ENCODE measurements at regions not wholly inside any gene's neighbourhood (a gene's known extent, or its start where the extent isn't known, plus 50 kb on each side); places are given as distances from the start of the nearest gene placed in this dataset.

GRCh38 chr2:72031346-72032110 is 116.1 kb downstream of the CYP26B1 start:
- Mint-ChIP-seq H3K36me3 (ENCODE audit: low read depth) (no peaks in the 10 kb centered on the region), H3K4me1 (ENCODE audit: low read depth) (no peaks in the 10 kb centered on the region), H3K9me3 (no peaks in the 10 kb centered on the region), H3K27me3 (no peaks in the 10 kb centered on the region), H3K4me3 (no peak overlapping the region), H3K27ac (no peak overlapping the region)
- intact Hi-C loops (cut with micrococcal nuclease): no loop called here
- DNase-seq (no peak), ATAC-seq (no peak)
- TF ChIP-seq CTCF (IDR thresholded peaks at IDR 0.05): no peak
- CTCF ChIA-PET: no interaction called here
- POLR2A ChIA-PET: no interaction called here

GRCh38 chr2:72028996-72029395 is 118.7 kb downstream of the CYP26B1 start:
- H3K9me3 Mint-ChIP-seq: no peaks in the 10 kb centered on the region
- intact Hi-C loops (cut with micrococcal nuclease): no loop called here
- no peak overlapping the region for H3K4me3 Mint-ChIP-seq
- TF ChIP-seq CTCF (IDR thresholded peaks at IDR 0.05): no peak
- no peaks in the 10 kb centered on the region for H3K36me3 Mint-ChIP-seq (ENCODE audit: low read depth)
- H3K4me1 Mint-ChIP-seq (ENCODE audit: low read depth): no peaks in the 10 kb centered on the region
- POLR2A ChIA-PET: no interaction called here
- CTCF ChIA-PET: no interaction called here
- H3K27me3 Mint-ChIP-seq: no peaks in the 10 kb centered on the region
- H3K27ac Mint-ChIP-seq: no peak overlapping the region
- ATAC-seq: no peak
- no peak for DNase-seq

GRCh38 chr2:72028351-72028995 is 119.2 kb downstream of the CYP26B1 start:
- DNase-seq: no peak
- no peaks in the 10 kb centered on the region for H3K36me3 Mint-ChIP-seq (ENCODE audit: low read depth)
- no peak for TF ChIP-seq CTCF (IDR thresholded peaks at IDR 0.05)
- POLR2A ChIA-PET: no interaction called here
- no peak for ATAC-seq
- intact Hi-C loops (cut with micrococcal nuclease): no loop called here
- H3K9me3 Mint-ChIP-seq: no peaks in the 10 kb centered on the region
- CTCF ChIA-PET: no interaction called here
- no peak overlapping the region for H3K27ac Mint-ChIP-seq
- no peaks in the 10 kb centered on the region for H3K4me1 Mint-ChIP-seq (ENCODE audit: low read depth)
- no peak overlapping the region for H3K4me3 Mint-ChIP-seq
- no peaks in the 10 kb centered on the region for H3K27me3 Mint-ChIP-seq

- intact Hi-C loops (cut with micrococcal nuclease): no loop called here
- ATAC-seq (no peak), DNase-seq (no peak)
- TF ChIP-seq CTCF (IDR thresholded peaks at IDR 0.05): no peak
- POLR2A ChIA-PET: no interaction called here
- H3K4me1 Mint-ChIP-seq (ENCODE audit: low read depth): no peaks in the 10 kb centered on the region
- no peaks in the 10 kb centered on the region for H3K36me3 Mint-ChIP-seq (ENCODE audit: low read depth)
- H3K27ac Mint-ChIP-seq: no peak overlapping the region
- CTCF ChIA-PET: no interaction called here
- no peaks in the 10 kb centered on the region for H3K9me3 Mint-ChIP-seq
- H3K4me3 Mint-ChIP-seq: no peak overlapping the region
- H3K27me3 Mint-ChIP-seq: no peaks in the 10 kb centered on the region
Observed at GRCh38 chr2:72027426-72028161, 120.1 kb downstream of the CYP26B1 start.
